GM12878 (cell line): ENCODE measurements at regions not wholly inside any gene's neighbourhood (a gene's known extent, or its start where the extent isn't known, plus 50 kb on each side); places are given as distances from the start of the nearest gene placed in this dataset.

Experiments
- BCL11A ChIP-seq: IDR thresholded peaks from 2 replicates; pipeline ENCODE4 v1.6.1; 2011; ENCODE audit warnings: low read depth, low read length
- BHLHE40 ChIP-seq, 2 experiments: fragments of 450-650 bp in 1 of 2; IDR thresholded peaks; 2 replicates each; pipeline ENCODE4 v1.6.1; 2011 to 2017; ENCODE audit warnings: low read depth in 2 of 2, borderline replicate concordance in 1 of 2, improper control_type of control experiment in 1 of 2, low read length in 1 of 2, mild to moderate bottlenecking in 1 of 2
- E4F1 ChIP-seq: fragments of 450-650 bp; IDR thresholded peaks from 2 replicates; pipeline ENCODE4 v1.6.1; 2018; ENCODE audit warnings: borderline replicate concordance, mild to moderate bottlenecking; ENCODE audit not compliant: partially characterized antibody
- EED ChIP-seq: sonication (generic); IDR thresholded peaks from 2 replicates; pipeline ENCODE4 v1.6.1; 2016; ENCODE audit warnings: antibody characterized with exemption, low read depth
- ETV6 ChIP-seq, 2 experiments: fragments of 450-650 bp in 1 of 2; IDR thresholded peaks in 1 of 2; conservative IDR thresholded peaks in 1 of 2; 2 replicates each; pipeline ENCODE4 v1.6.1; 2014; ENCODE audit warnings: antibody characterized with exemption in 1 of 2, borderline replicate concordance in 1 of 2, low read depth in 1 of 2, mild to moderate bottlenecking in 1 of 2, moderate library complexity in 1 of 2
- HCFC1 ChIP-seq: fragments of 150-350 bp; IDR thresholded peaks from 2 replicates; pipeline ENCODE4 v1.6.1; 2014; ENCODE audit warnings: low read length
- IKZF2 ChIP-seq, 2 experiments: fragments of 450-650 bp; IDR thresholded peaks; 2 replicates each; pipeline ENCODE4 v1.6.1; 2017; ENCODE audit warnings: mild to moderate bottlenecking in 2 of 2, moderate library complexity in 2 of 2
- IRF3 ChIP-seq: fragments of 450-650 bp; IDR thresholded peaks from 2 replicates; pipeline ENCODE4 v1.6.1; 2014; ENCODE audit warnings: mild to moderate bottlenecking
- JUNB ChIP-seq: IDR thresholded peaks from 2 replicates; pipeline ENCODE4 v1.6.1; 2016; ENCODE audit warnings: antibody characterized with exemption, mild to moderate bottlenecking
- KAT2A ChIP-seq: conservative IDR thresholded peaks from 2 replicates; pipeline ENCODE4 v1.6.1; 2011; ENCODE audit warnings: low read depth, low read length; ENCODE audit not compliant: control insufficient read depth
- MLLT1 ChIP-seq: fragments of 450-650 bp; IDR thresholded peaks from 2 replicates; pipeline ENCODE4 v1.6.1; 2016; ENCODE audit warnings: mild to moderate bottlenecking
- MTA2 ChIP-seq: fragments of 450-650 bp; IDR thresholded peaks from 2 replicates; pipeline ENCODE4 v1.6.1; 2016; ENCODE audit warnings: low read depth, mild to moderate bottlenecking, moderate library complexity
- NFYA ChIP-seq: IDR thresholded peaks from 2 replicates; pipeline ENCODE4 v1.6.1; 2011; ENCODE audit warnings: low read depth, mild to moderate bottlenecking, low read length, improper control_type of control experiment, borderline replicate concordance
- POLR2AphosphoS2 ChIP-seq: IDR thresholded peaks from 2 replicates; pipeline ENCODE4 v1.6.1; 2011; ENCODE audit warnings: low read depth, mild to moderate bottlenecking, low read length, improper control_type of control experiment, moderate library complexity
- SKIL ChIP-seq: fragments of 450-650 bp; IDR thresholded peaks from 2 replicates; pipeline ENCODE4 v1.6.1; 2017; ENCODE audit warnings: mild to moderate bottlenecking, low read depth, inconsistent platforms; ENCODE audit not compliant: poor library complexity, severe bottlenecking
- SMAD1 ChIP-seq: fragments of 450-650 bp; IDR thresholded peaks from 2 replicates; pipeline ENCODE4 v1.6.1; 2018; ENCODE audit warnings: mild to moderate bottlenecking, low read depth; ENCODE audit not compliant: partially characterized antibody
- SREBF1 ChIP-seq: IDR thresholded peaks from 2 replicates; pipeline ENCODE4 v1.6.1; 2012; ENCODE audit warnings: mild to moderate bottlenecking, low read length
- SUPT20H ChIP-seq: IDR thresholded peaks from 2 replicates; pipeline ENCODE4 v1.6.1; 2011; ENCODE audit warnings: low read depth, mild to moderate bottlenecking, low read length, moderate library complexity, borderline replicate concordance; ENCODE audit not compliant: control insufficient read depth
- WRNIP1 ChIP-seq: IDR thresholded peaks from 2 replicates; pipeline ENCODE4 v1.6.1; 2011; ENCODE audit warnings: low read depth, low read length, improper control_type of control experiment, borderline replicate concordance
- ZNF274 ChIP-seq: IDR thresholded peaks from one replicate; pipeline ENCODE4 v1.8.0; 2011; ENCODE audit not compliant: insufficient read length, insufficient read depth
- TF ChIP-seq, protein P1 (sequence below): IDR thresholded peaks from 2 replicates; pipeline ENCODE4 v1.6.1; 2011; ENCODE audit warnings: low read depth, low read length, improper control_type of control experiment, borderline replicate concordance

GRCh38 chr7:142581341-142581740 lies 167.9 kb upstream of the PRSS1 start (continued):
- TF ChIP-seq ZNF274 (no peak), BCL11A (no peak), WRNIP1 (no peak), JUNB (no peak), EED (peak; percentile 43; the same call in 1 of the 2 replicates), ETV6 (conservative IDR thresholded peaks at IDR 0.05 in 1 of 2, IDR thresholded peaks at IDR 0.05 in 1 of 2; ENCODE audit: borderline replicate concordance in 1 of 2, low read depth in 1 of 2) (no peak), SREBF1 (no peak), SMAD1 (no peak), MTA2 (0 out of 2 replicates have a peak, but pooled peaks have one; percentile 15), NFYA (no peak), KAT2A (no peak), SKIL (no peak), SUPT20H (no peak), MLLT1 (no peak), E4F1 (no peak), IKZF2 (IDR thresholded peaks at IDR 0.05) (peak; percentile 37 to 43; a peak in 2 of 4 replicates), HCFC1 (no peak), BHLHE40 (IDR thresholded peaks at IDR 0.05; ENCODE audit: borderline replicate concordance in 1 of 2, low read depth in 2 of 2, low read length in 1 of 2) (peak in 1 of 2 experiments; percentile 18; a peak in 1 of 4 replicates), POLR2AphosphoS2 (no peak), IRF3 (no peak)
- TF ChIP-seq, protein P1, sequence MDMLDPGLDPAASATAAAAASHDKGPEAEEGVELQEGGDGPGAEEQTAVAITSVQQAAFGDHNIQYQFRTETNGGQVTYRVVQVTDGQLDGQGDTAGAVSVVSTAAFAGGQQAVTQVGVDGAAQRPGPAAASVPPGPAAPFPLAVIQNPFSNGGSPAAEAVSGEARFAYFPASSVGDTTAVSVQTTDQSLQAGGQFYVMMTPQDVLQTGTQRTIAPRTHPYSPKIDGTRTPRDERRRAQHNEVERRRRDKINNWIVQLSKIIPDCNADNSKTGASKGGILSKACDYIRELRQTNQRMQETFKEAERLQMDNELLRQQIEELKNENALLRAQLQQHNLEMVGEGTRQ = no peak
